ENCODE measurements at regions not wholly inside any gene's neighbourhood (a gene's known extent, or its start where the extent isn't known, plus 50 kb on each side); places are given as distances from the start of the nearest gene placed in this dataset.
"Not testable (repeated sequence)": the region's sequence is repeated elsewhere in the genome, so short reads cannot be mapped to it uniquely, and the experiment has no call there.

- H3K4me3 ChIP-seq = no peak overlapping the region
- DNase-seq (ENCODE audit: low read depth in 1 of 2, low spot score in 2 of 2) = no peak
- H3K36me3 ChIP-seq = no peaks in the 10 kb centered on the region
- no peaks in the 10 kb centered on the region for H3K27me3 ChIP-seq (replicated peaks)
- 0 out of 2 replicates have a peak, but pooled peaks cover 8% of the 10 kb centered on the region for H3K9me3 ChIP-seq (replicated peaks)
- H3K27ac ChIP-seq = no peak overlapping the region
- H3K4me1 ChIP-seq (replicated peaks) = no peaks in the 10 kb centered on the region
Observed at GRCh38 chr2:5164776-5165525, 527.2 kb upstream of the SOX11 start.

- Histone ChIP-seq H3K9me3 (replicated peaks) (peaks cover 9% of the 10 kb centered on the region; the same call in 1 of the 2 replicates), H3K4me1 (replicated peaks) (no peaks in the 10 kb centered on the region), H3K36me3 (no peaks in the 10 kb centered on the region)
Observed at GRCh38 chr2:5172923-5173322, 519.3 kb upstream of the SOX11 start.

GRCh38 chr2:5173876-5174535, 518.2 kb upstream of the SOX11 start:
- no peak for DNase-seq (ENCODE audit: low read depth in 1 of 2, low spot score in 2 of 2)

More at GRCh38 chr2:5172923-5173322, 519.3 kb upstream of the SOX11 start:
- no peak overlapping the region for H3K4me3 ChIP-seq
- no peak for DNase-seq (ENCODE audit: low read depth in 1 of 2, low spot score in 2 of 2)
- H3K27me3 ChIP-seq (replicated peaks) = no peaks in the 10 kb centered on the region
- H3K27ac ChIP-seq = no peak overlapping the region

DNA sequence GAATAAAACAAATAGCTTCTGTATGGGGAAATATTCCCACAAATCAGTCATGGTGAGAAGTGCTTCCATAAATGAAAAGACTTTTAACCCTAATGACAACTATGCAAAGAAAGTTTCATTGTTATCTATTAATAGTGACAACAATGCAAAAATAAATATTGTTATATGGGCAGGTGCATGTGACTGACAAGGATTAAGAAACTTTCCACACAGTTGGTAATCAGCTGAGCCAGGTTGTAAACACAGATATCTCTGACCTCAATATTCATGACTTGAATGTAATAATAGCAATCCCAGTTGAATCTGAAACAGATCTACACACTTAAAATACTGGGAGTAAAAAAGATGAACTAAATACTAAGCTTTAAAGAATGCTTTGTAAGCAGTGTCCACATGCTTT, 517.0 kb upstream of the SOX11 start:
- Histone ChIP-seq H3K27ac (no peak overlapping the region), H3K27me3 (replicated peaks) (no peaks in the 10 kb centered on the region), H3K9me3 (replicated peaks) (peaks cover 10% of the 10 kb centered on the region), H3K36me3 (no peaks in the 10 kb centered on the region), H3K4me1 (replicated peaks) (no peaks in the 10 kb centered on the region), H3K4me3 (no peak overlapping the region)
- no peak for DNase-seq (ENCODE audit: low read depth in 1 of 2, low spot score in 2 of 2)

More at GRCh38 chr2:5173876-5174535, 518.2 kb upstream of the SOX11 start:
- Histone ChIP-seq H3K9me3 (replicated peaks) (peaks cover 9% of the 10 kb centered on the region; the same call in 1 of the 2 replicates), H3K4me3 (no peak overlapping the region), H3K27me3 (replicated peaks) (no peaks in the 10 kb centered on the region), H3K27ac (no peak overlapping the region), H3K36me3 (no peaks in the 10 kb centered on the region), H3K4me1 (replicated peaks) (no peaks in the 10 kb centered on the region)

GRCh38 chr2:5176764-5177163, 515.4 kb upstream of the SOX11 start:
- Histone ChIP-seq H3K27ac (no peak overlapping the region), H3K4me1 (replicated peaks) (no peaks in the 10 kb centered on the region), H3K4me3 (no peak overlapping the region), H3K27me3 (replicated peaks) (no peaks in the 10 kb centered on the region), H3K9me3 (replicated peaks) (peaks cover 10% of the 10 kb centered on the region), H3K36me3 (no peaks in the 10 kb centered on the region)
- DNase-seq (ENCODE audit: low read depth in 1 of 2, low spot score in 2 of 2) = no peak

- Histone ChIP-seq H3K9me3 (replicated peaks) (peaks cover 7% of the 10 kb centered on the region), H3K27ac (no peak overlapping the region), H3K36me3 (no peaks in the 10 kb centered on the region), H3K4me1 (replicated peaks) (no peaks in the 10 kb centered on the region), H3K4me3 (no peak overlapping the region), H3K27me3 (replicated peaks) (no peaks in the 10 kb centered on the region)
- DNase-seq (ENCODE audit: low read depth in 1 of 2, low spot score in 2 of 2) = no peak
Observed at GRCh38 chr2:5183031-5183430, 509.2 kb upstream of the SOX11 start.

- no peaks in the 10 kb centered on the region for H3K27me3 ChIP-seq (replicated peaks)
- H3K4me1 ChIP-seq (replicated peaks) = no peaks in the 10 kb centered on the region
Observed at GRCh38 chr2:5187283-5187682, 504.9 kb upstream of the SOX11 start.

GRCh38 chr2:5188636-5189035, 503.5 kb upstream of the SOX11 start:
- no peak overlapping the region for H3K27ac ChIP-seq
- no peaks in the 10 kb centered on the region for H3K27me3 ChIP-seq (replicated peaks)
- H3K4me3 ChIP-seq = no peak overlapping the region
- peaks cover 5% of the 10 kb centered on the region; the same call in 1 of the 2 replicates for H3K9me3 ChIP-seq (replicated peaks)
- no peaks in the 10 kb centered on the region for H3K4me1 ChIP-seq (replicated peaks)
- DNase-seq (ENCODE audit: low read depth in 1 of 2, low spot score in 2 of 2) = no peak
- H3K36me3 ChIP-seq = no peaks in the 10 kb centered on the region

More at GRCh38 chr2:5187283-5187682, 504.9 kb upstream of the SOX11 start:
- Histone ChIP-seq H3K36me3 (no peaks in the 10 kb centered on the region), H3K4me3 (no peak overlapping the region), H3K9me3 (replicated peaks) (peaks cover 7% of the 10 kb centered on the region; the same call in 1 of the 2 replicates), H3K27ac (no peak overlapping the region)
- no peak for DNase-seq (ENCODE audit: low read depth in 1 of 2, low spot score in 2 of 2)

DNA sequence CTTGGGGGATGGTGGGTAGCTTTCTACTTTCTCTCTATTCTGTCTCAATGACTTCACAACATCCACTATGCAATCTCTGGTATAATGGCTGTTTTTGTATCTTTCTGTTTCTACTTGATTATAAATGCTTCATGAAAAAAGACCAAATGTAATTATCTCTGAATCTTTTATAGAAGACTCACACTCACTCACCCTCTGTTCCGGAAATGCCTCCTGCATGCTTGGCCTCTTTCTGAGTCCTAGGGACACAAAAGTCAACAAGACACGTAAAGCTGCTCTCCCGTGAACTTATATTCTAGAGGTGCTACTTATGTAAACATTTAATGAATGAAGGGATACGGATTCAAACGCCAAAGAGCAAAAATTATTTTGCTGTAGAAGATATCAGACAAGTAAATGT, 502.2 kb upstream of the SOX11 start:
- H3K4me1 ChIP-seq (replicated peaks) = no peaks in the 10 kb centered on the region
- no peak for DNase-seq (ENCODE audit: low read depth in 1 of 2, low spot score in 2 of 2)
- H3K27me3 ChIP-seq (replicated peaks) = no peaks in the 10 kb centered on the region
- H3K27ac ChIP-seq = no peak overlapping the region
- H3K36me3 ChIP-seq = no peaks in the 10 kb centered on the region
- H3K9me3 ChIP-seq (replicated peaks) = peaks cover 5% of the 10 kb centered on the region; the same call in 1 of the 2 replicates
- H3K4me3 ChIP-seq = no peak overlapping the region

DNA sequence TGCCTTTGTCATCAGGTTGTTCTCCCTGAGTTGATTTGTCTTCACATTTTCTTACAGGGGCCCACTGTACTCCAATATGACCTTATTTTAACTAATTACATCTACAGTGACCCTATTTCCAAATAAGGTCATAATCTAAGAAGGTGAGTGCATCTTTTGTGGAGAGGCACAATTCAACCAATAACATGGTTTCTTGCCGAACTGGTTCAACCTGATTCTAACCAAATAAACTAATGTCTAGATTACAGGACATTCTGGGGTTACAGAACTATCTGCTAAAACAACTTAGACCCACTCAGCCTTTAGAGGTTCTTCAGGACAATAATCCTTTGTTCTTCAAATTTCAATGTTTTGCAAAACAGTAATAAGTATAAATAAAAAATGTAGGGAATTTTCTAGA, 496.5 kb upstream of the SOX11 start:
- peaks cover 8% of the 10 kb centered on the region for H3K9me3 ChIP-seq (replicated peaks)
- H3K4me1 ChIP-seq (replicated peaks) = no peaks in the 10 kb centered on the region
- no peak overlapping the region for H3K27ac ChIP-seq
- DNase-seq (ENCODE audit: low read depth in 1 of 2, low spot score in 2 of 2) = no peak
- no peaks in the 10 kb centered on the region for H3K27me3 ChIP-seq (replicated peaks)
- H3K4me3 ChIP-seq = no peak overlapping the region
- H3K36me3 ChIP-seq = no peaks in the 10 kb centered on the region

GRCh38 chr2:5203134-5203755, 488.9 kb upstream of the SOX11 start:
- no peak for DNase-seq (ENCODE audit: low read depth in 1 of 2, low spot score in 2 of 2)
- no peaks in the 10 kb centered on the region for H3K36me3 ChIP-seq
- peaks cover 2% of the 10 kb centered on the region for H3K9me3 ChIP-seq (replicated peaks)
- no peak overlapping the region for H3K27ac ChIP-seq
- H3K4me3 ChIP-seq = no peak overlapping the region
- H3K27me3 ChIP-seq (replicated peaks) = no peaks in the 10 kb centered on the region
- no peaks in the 10 kb centered on the region for H3K4me1 ChIP-seq (replicated peaks)

- H3K9me3 ChIP-seq (replicated peaks); H3K36me3 ChIP-seq; H3K27ac ChIP-seq; DNase-seq (ENCODE audit: low read depth in 1 of 2, low spot score in 2 of 2); H3K4me3 ChIP-seq; H3K27me3 ChIP-seq (replicated peaks); H3K4me1 ChIP-seq (replicated peaks): not testable (repeated sequence)
Observed at GRCh38 chr2:5206742-5207141, 485.4 kb upstream of the SOX11 start.

DNA sequence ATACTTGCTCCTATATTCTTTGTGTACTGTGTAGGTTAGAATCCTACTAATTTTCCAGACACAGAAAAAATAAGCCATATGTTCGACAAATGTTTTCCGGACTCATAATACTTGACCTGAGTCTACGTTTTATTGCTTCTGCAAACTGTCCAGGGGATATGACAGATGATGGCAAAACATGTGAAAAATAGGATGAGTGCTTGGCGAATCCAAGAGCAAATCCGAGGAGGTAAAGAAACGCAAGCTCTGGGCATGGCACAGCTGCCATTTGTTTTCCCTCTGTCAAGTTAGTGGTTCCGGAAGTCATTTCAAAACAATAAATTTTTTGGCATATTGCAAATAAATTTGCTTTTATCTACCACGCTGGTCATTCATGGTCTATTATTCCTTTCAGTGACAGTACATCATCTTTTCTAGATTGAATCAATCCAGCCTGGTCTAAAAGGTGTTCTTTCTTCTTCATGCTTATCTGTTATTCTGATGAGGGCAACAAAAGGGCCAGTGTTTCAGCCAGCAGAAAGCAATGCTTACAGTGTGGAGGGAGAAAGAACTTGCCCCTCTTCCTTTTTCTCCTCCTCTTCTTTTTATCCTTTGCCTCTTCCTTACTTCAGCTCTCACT, 476.1 kb upstream of the SOX11 start:
- Histone ChIP-seq H3K36me3 (no peaks in the 10 kb centered on the region), H3K27me3 (replicated peaks) (no peaks in the 10 kb centered on the region), H3K4me1 (replicated peaks) (no peaks in the 10 kb centered on the region), H3K9me3 (replicated peaks) (peaks cover 6% of the 10 kb centered on the region; the same call in 1 of the 2 replicates), H3K4me3 (no peak overlapping the region), H3K27ac (no peak overlapping the region)
- DNase-seq (ENCODE audit: low read depth in 1 of 2, low spot score in 2 of 2) = no peak

All from SJSA1 (cell line).